Embryonic facial prominence (tissue), 1 donor: ENCODE measurements at regions not wholly inside any gene's neighbourhood (a gene's known extent, or its start where the extent isn't known, plus 50 kb on each side); places are given as distances from the start of the nearest gene placed in this dataset.

Source experiments
- DNase-seq: peaks from one replicate; pipeline ENCODE4 v3.0.0-alpha.2; 2016; ENCODE audit errors: extremely low spot score

- DNase-seq = no peak
Observed at GRCh38 chr5:98053170-98053569, 720.3 kb upstream of the RGMB start.

GRCh38 chr5:98060148-98060547 is 713.3 kb upstream of the RGMB start:
- no peak for DNase-seq

GRCh38 chr5:98064118-98064685 is 709.3 kb upstream of the RGMB start:
- no peak for DNase-seq

- DNase-seq = no peak
Observed at GRCh38 chr5:98065261-98065909, 708.1 kb upstream of the RGMB start.

- DNase-seq = no peak
Observed at GRCh38 chr5:98066910-98067309, 706.6 kb upstream of the RGMB start.

- no peak for DNase-seq
Observed at GRCh38 chr5:98069876-98070512, 703.5 kb upstream of the RGMB start.

- DNase-seq = no peak
Observed at GRCh38 chr5:98072921-98073320, 700.5 kb upstream of the RGMB start.

GRCh38 chr5:98076501-98076900 is 697.0 kb upstream of the RGMB start:
- DNase-seq = no peak

GRCh38 chr5:98085593-98085992 is 687.9 kb upstream of the RGMB start:
- no peak for DNase-seq

- no peak for DNase-seq
Observed at GRCh38 chr5:98095072-98095471, 678.4 kb upstream of the RGMB start.

- no peak for DNase-seq
Observed at GRCh38 chr5:98096155-98096554, 677.3 kb upstream of the RGMB start.

GRCh38 chr5:98099448-98100105 is 673.9 kb upstream of the RGMB start:
- DNase-seq = no peak

GRCh38 chr5:98101131-98101530 is 672.3 kb upstream of the RGMB start:
- DNase-seq = no peak

- no peak for DNase-seq
Observed at GRCh38 chr5:98102936-98103335, 670.5 kb upstream of the RGMB start.

GRCh38 chr5:98103807-98104206 is 669.7 kb upstream of the RGMB start:
- DNase-seq = no peak

- DNase-seq = no peak
Observed at GRCh38 chr5:98104454-98105188, 668.8 kb upstream of the RGMB start.

GRCh38 chr5:98105681-98106080 is 667.8 kb upstream of the RGMB start:
- DNase-seq = no peak

GRCh38 chr5:98106116-98107031 is 667.1 kb upstream of the RGMB start:
- no peak for DNase-seq

- no peak for DNase-seq
Observed at GRCh38 chr5:98108497-98108896, 665.0 kb upstream of the RGMB start.

GRCh38 chr5:98109561-98110006 is 663.9 kb upstream of the RGMB start:
- no peak for DNase-seq

GRCh38 chr5:98110282-98110691 is 663.2 kb upstream of the RGMB start:
- DNase-seq = no peak
